HCT116 (cell line): ENCODE measurements at regions not wholly inside any gene's neighbourhood (a gene's known extent, or its start where the extent isn't known, plus 50 kb on each side); places are given as distances from the start of the nearest gene placed in this dataset.

Source experiments
- ATAC-seq: fragments of 200-7000 bp; cut with Tn5 transposase; 2 replicates; pipeline ENCODE4 v1.9.1; 2020; ENCODE audit warnings: mild to moderate bottlenecking, moderate library complexity
- BruUV-seq: library from RNA; stranded (reverse); fragments of 400-500 nt; replicated peaks from 2 replicates; lab custom pipeline; 2021; lab: Mats Ljungman, UMichigan
- CTCF ChIA-PET: fragments of 300-600 bp; sonication (Branson Sonifier 250); formaldehyde crosslinking; loops from one replicate; lab custom pipeline; 2021; ENCODE audit warnings: antibody characterized with exemption; lab: Charles Lee
- POLR2A ChIA-PET: fragments of 300-600, 350-600 bp; sonication (Branson Sonifier 250); formaldehyde crosslinking; loops from one replicate; lab custom pipeline; 2021; ENCODE audit warnings: antibody characterized with exemption; lab: Charles Lee
- RAD21 ChIA-PET, 2 experiments: fragments of 300-600 bp; sonication (Branson Sonifier 250); formaldehyde crosslinking; loops; one replicate each; lab custom pipeline; 2023; ENCODE audit warnings: low total read pairs in 2 of 2; ENCODE audit not compliant: uncharacterized antibody in 2 of 2, unreplicated experiment in 2 of 2, low non-redundant PET in 1 of 2; lab: Charles Lee
- DNase-seq: peaks from one replicate; pipeline ENCODE4 v3.0.0-alpha.2; 2010; ENCODE audit warnings: low read depth, low spot score
- H2AFZ ChIP-seq: fragments of 200-600 bp; shearing (Covaris generic), sonication (generic); 2 replicates; pipeline ENCODE4 v1.6.1; 2017; ENCODE audit warnings: low read depth, mixed run types, mixed read lengths, antibody characterized with exemption, low read length; ENCODE audit not compliant: poor library complexity, severe bottlenecking
- H3K27ac ChIP-seq: 2 replicates; pipeline ENCODE4 v1.5.1; 2012; ENCODE audit warnings: low read depth, low read length
- H3K27me3 ChIP-seq: fragments of 200-600 bp; sonication (generic); 2 replicates; pipeline ENCODE4 v1.6.1; 2016; ENCODE audit warnings: mixed run types, low read length, mixed read lengths; ENCODE audit not compliant: insufficient read depth
- H3K36me3 ChIP-seq, 2 experiments: fragments of 200-500 bp in 1 of 2; fragments of 200-600 bp in 1 of 2; sonication (Bioruptor generic) in 1 of 2; sonication (generic) in 1 of 2; 2 replicates each; pipeline versions ENCODE4 v1.5.1 to v1.6.1; 2014 to 2016; ENCODE audit warnings: low read length in 2 of 2, inconsistent platforms in 1 of 2, mixed read lengths in 1 of 2, mixed run types in 1 of 2; ENCODE audit not compliant: insufficient read depth in 2 of 2, control insufficient read depth in 1 of 2
- H3K4me1 ChIP-seq, 2 experiments: fragments of 200-600 bp in 1 of 2; sonication (generic) in 1 of 2; 2 replicates each; pipeline versions ENCODE4 v1.5.1 to v1.6.1; 2012 to 2017; ENCODE audit warnings: low read length in 2 of 2, inconsistent platforms in 1 of 2, mild to moderate bottlenecking in 1 of 2, mixed read lengths in 1 of 2, mixed run types in 1 of 2, moderate library complexity in 1 of 2; ENCODE audit not compliant: insufficient read depth in 2 of 2, control insufficient read depth in 1 of 2
- H3K4me2 ChIP-seq: fragments of 200-600 bp; sonication (generic); 2 replicates; pipeline ENCODE4 v1.6.1; 2017; ENCODE audit warnings: mixed run types, low read length, mixed read lengths
- H3K4me3 ChIP-seq, 2 experiments: fragments of 200-600 bp in 1 of 2; sonication (generic) in 1 of 2; replicated peaks in 1 of 2; 2 replicates each; pipeline ENCODE4 v1.5.1; 2011 to 2016; ENCODE audit warnings: low read length in 2 of 2, control low read depth in 1 of 2, low read depth in 1 of 2, mild to moderate bottlenecking in 1 of 2, mixed read lengths in 1 of 2, mixed run types in 1 of 2
- H3K79me2 ChIP-seq: fragments of 200-600 bp; sonication (generic); 2 replicates; pipeline ENCODE4 v1.6.1; 2017; ENCODE audit warnings: mild to moderate bottlenecking, mixed run types, low read length, moderate library complexity, mixed read lengths; ENCODE audit not compliant: insufficient read depth
- H3K9ac ChIP-seq: fragments of 200-600 bp; sonication (generic); 2 replicates; pipeline ENCODE4 v1.6.1; 2016; ENCODE audit warnings: low read length, mixed read lengths
- H3K9me2 ChIP-seq: fragments of 200-600 bp; sonication (generic), shearing (Covaris generic); 2 replicates; pipeline ENCODE4 v1.6.1; 2017; ENCODE audit warnings: mixed run types, mild to moderate bottlenecking, moderate library complexity; ENCODE audit not compliant: insufficient read depth
- H3K9me3 ChIP-seq, 2 experiments: fragments of 200-500 bp in 1 of 2; fragments of 200-600 bp in 1 of 2; sonication (Bioruptor generic) in 1 of 2; sonication (generic) in 1 of 2; 2 replicates each; pipeline ENCODE4 v1.6.1; 2014 to 2017; ENCODE audit warnings: low read length in 2 of 2, mixed read lengths in 2 of 2, inconsistent platforms in 1 of 2, low read depth in 1 of 2, mild to moderate bottlenecking in 1 of 2, mixed run types in 1 of 2, moderate library complexity in 1 of 2; ENCODE audit not compliant: control insufficient read depth in 1 of 2, insufficient read depth in 1 of 2
- H4K20me1 ChIP-seq: fragments of 200-600 bp; sonication (generic), shearing (Covaris generic); 2 replicates; pipeline ENCODE4 v1.6.1; 2017; ENCODE audit warnings: mixed run types, mild to moderate bottlenecking, moderate library complexity; ENCODE audit not compliant: insufficient read depth
- CTCF ChIP-seq, 3 experiments: fragments of 200-600 bp in 1 of 3; sonication (generic) in 1 of 3; IDR thresholded peaks in 2 of 3; conservative IDR thresholded peaks in 1 of 3; 2 replicates each; pipeline ENCODE4 v1.5.1; 2012 to 2017; ENCODE audit warnings: low read depth in 2 of 3, low read length in 2 of 3, antibody characterized with exemption in 1 of 3, borderline replicate concordance in 1 of 3, control low read depth in 1 of 3, mild to moderate bottlenecking in 1 of 3, mixed read lengths in 1 of 3, mixed run types in 1 of 3, moderate library complexity in 1 of 3; ENCODE audit not compliant: insufficient read depth in 1 of 3
- EGR1 ChIP-seq: IDR thresholded peaks from 2 replicates; pipeline ENCODE4 v1.6.1; 2012; ENCODE audit warnings: low read depth
- EZH2 ChIP-seq: fragments of 200-600 bp; sonication (generic); IDR thresholded peaks from 2 replicates; pipeline ENCODE4 v1.6.1; 2017; ENCODE audit warnings: antibody characterized with exemption, mixed run types
- EZH2phosphoT487 ChIP-seq: fragments of 200-600 bp; IDR thresholded peaks from 2 replicates; pipeline ENCODE4 v1.6.1; 2018; ENCODE audit warnings: antibody characterized with exemption, borderline replicate concordance
- JUND ChIP-seq: IDR thresholded peaks from 2 replicates; pipeline ENCODE4 v1.6.1; 2012
- REST ChIP-seq: IDR thresholded peaks from 2 replicates; pipeline ENCODE4 v1.6.1; 2012; ENCODE audit warnings: low read depth
- SP1 ChIP-seq: IDR thresholded peaks from 2 replicates; pipeline ENCODE4 v1.6.1; 2012; ENCODE audit warnings: low read depth
- TCF7L2 ChIP-seq: IDR thresholded peaks from 2 replicates; pipeline ENCODE4 v1.7.0; 2011; ENCODE audit warnings: borderline replicate concordance, inconsistent platforms; ENCODE audit not compliant: insufficient read depth, insufficient read length; ENCODE audit errors: extremely low read depth
- ZFX ChIP-seq: fragments of 450-650 bp; IDR thresholded peaks from 2 replicates; pipeline ENCODE4 v1.6.1; 2017
- intact Hi-C: fragments of 100-400 bp; cut with micrococcal nuclease; formaldehyde crosslinking; loops from 2 replicates; pipeline ENCODE4 v1.10.0; 2022
- TF ChIP-seq, protein P1 (sequence below): IDR thresholded peaks from 2 replicates; pipeline ENCODE4 v1.6.1; 2011; ENCODE audit warnings: mild to moderate bottlenecking, low read length, moderate library complexity; ENCODE audit not compliant: insufficient replicate concordance; ENCODE audit errors: extremely low read depth

- intact Hi-C loops: loop anchor here (10.0 kb wide), 1 partner anchor 140 kb away; no protein-coding TSS in a partner anchor
- no TSS peak for BruUV-seq
- Histone ChIP-seq H3K4me2 (no peak overlapping the region), H3K27ac (no peak overlapping the region), H2AFZ (no peak overlapping the region), H3K9ac (no peak overlapping the region), H3K79me2 (no peaks in the 10 kb centered on the region), H4K20me1 (no peaks in the 10 kb centered on the region), H3K9me2 (no peaks in the 10 kb centered on the region), H3K36me3 (no peaks in the 10 kb centered on the region), H3K27me3 (peaks cover 38% of the 10 kb centered on the region), H3K4me3 (no peak overlapping the region), H3K4me1 (no peaks in the 10 kb centered on the region), H3K9me3 (no peaks in the 10 kb centered on the region)
- POLR2A ChIA-PET: no interaction called here
- RAD21 ChIA-PET: no interaction called here
- TF ChIP-seq TCF7L2 (no peak), EZH2phosphoT487 (no peak), SP1 (no peak), REST (no peak), EGR1 (no peak), EZH2 (no peak), ZFX (no peak), CTCF (IDR thresholded peaks at IDR 0.05 in 2 of 3, conservative IDR thresholded peaks at IDR 0.05 in 1 of 3; ENCODE audit: borderline replicate concordance in 1 of 3, insufficient read depth in 1 of 3, low read depth in 2 of 3, low read length in 2 of 3) (no peak), JUND (no peak)
- TF ChIP-seq, protein P1, sequence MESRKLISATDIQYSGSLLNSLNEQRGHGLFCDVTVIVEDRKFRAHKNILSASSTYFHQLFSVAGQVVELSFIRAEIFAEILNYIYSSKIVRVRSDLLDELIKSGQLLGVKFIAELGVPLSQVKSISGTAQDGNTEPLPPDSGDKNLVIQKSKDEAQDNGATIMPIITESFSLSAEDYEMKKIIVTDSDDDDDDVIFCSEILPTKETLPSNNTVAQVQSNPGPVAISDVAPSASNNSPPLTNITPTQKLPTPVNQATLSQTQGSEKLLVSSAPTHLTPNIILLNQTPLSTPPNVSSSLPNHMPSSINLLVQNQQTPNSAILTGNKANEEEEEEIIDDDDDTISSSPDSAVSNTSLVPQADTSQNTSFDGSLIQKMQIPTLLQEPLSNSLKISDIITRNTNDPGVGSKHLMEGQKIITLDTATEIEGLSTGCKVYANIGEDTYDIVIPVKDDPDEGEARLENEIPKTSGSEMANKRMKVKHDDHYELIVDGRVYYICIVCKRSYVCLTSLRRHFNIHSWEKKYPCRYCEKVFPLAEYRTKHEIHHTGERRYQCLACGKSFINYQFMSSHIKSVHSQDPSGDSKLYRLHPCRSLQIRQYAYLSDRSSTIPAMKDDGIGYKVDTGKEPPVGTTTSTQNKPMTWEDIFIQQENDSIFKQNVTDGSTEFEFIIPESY: no peak
- CTCF ChIA-PET: no interaction called here
- ATAC-seq: no peak
- no peak for DNase-seq
Observed at GRCh38 chr20:22844959-22845358, 190.2 kb upstream of the SSTR4 start.
